Suprapubic skin (tissue), 3 donors: ENCODE measurements at regions not wholly inside any gene's neighbourhood (a gene's known extent, or its start where the extent isn't known, plus 50 kb on each side); places are given as distances from the start of the nearest gene placed in this dataset.

ENCODE experiments used
- POLR2AphosphoS5 ChIP-seq, 3 donors: sonication (generic); formaldehyde crosslinking; IDR thresholded peaks; one replicate each; pipeline ENCODE4 v1.6.1; 2017; ENCODE audit warnings: antibody characterized with exemption in 3 of 3
- TF ChIP-seq, protein P1 (sequence below), 2 donors: fragments of 200-600 bp in 1 of 2; fragments of 450-650 bp in 1 of 2; sonication (generic) in 1 of 2; IDR thresholded peaks; one replicate each; pipeline ENCODE4 v1.5.1; 2016 to 2019; ENCODE audit warnings: antibody characterized with exemption in 2 of 2, mild to moderate bottlenecking in 1 of 2, moderate library complexity in 1 of 2

DNA sequence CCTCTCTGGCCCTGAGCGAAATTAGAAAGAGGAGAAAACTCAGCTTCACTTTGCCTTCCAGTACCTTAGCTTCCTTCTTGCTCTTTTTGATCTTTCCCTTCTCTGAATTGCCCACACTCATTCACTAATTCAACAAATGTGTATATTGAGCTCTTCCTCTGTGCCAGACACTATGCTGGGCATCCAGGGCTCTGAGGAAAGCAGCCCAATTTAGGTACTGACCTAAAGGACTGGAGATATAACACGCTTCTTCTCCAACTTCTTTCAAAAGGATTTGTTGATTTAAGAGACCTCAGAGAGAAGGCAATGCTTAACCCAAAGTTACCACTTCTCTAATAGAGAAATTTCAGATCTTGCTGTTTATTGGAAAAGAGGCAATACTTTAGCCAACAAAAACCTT is 103.6 kb downstream of the TMPRSS5 start:
- TF ChIP-seq, protein P1, sequence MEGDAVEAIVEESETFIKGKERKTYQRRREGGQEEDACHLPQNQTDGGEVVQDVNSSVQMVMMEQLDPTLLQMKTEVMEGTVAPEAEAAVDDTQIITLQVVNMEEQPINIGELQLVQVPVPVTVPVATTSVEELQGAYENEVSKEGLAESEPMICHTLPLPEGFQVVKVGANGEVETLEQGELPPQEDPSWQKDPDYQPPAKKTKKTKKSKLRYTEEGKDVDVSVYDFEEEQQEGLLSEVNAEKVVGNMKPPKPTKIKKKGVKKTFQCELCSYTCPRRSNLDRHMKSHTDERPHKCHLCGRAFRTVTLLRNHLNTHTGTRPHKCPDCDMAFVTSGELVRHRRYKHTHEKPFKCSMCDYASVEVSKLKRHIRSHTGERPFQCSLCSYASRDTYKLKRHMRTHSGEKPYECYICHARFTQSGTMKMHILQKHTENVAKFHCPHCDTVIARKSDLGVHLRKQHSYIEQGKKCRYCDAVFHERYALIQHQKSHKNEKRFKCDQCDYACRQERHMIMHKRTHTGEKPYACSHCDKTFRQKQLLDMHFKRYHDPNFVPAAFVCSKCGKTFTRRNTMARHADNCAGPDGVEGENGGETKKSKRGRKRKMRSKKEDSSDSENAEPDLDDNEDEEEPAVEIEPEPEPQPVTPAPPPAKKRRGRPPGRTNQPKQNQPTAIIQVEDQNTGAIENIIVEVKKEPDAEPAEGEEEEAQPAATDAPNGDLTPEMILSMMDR (IDR thresholded peaks at IDR 0.05): no peak
- no peak for TF ChIP-seq POLR2AphosphoS5 (IDR thresholded peaks at IDR 0.05)
